Fibroblast of skin of right quadriceps (primary cell): ENCODE measurements at regions not wholly inside any gene's neighbourhood (a gene's known extent, or its start where the extent isn't known, plus 50 kb on each side); places are given as distances from the start of the nearest gene placed in this dataset.
"Not testable (repeated sequence)": the region's sequence is repeated elsewhere in the genome, so short reads cannot be mapped to it uniquely, and the experiment has no call there.

Experiments
- DNase-seq: peaks from one replicate; pipeline ENCODE4 v3.0.0-alpha.2; 2013

- DNase-seq: peak; percentile 71
Observed at GRCh38 chr6:113694278-113695077, 162.7 kb upstream of the MARCKS start.

- DNase-seq: peak; percentile 87
Observed at GRCh38 chr6:113695516-113695915, 161.6 kb upstream of the MARCKS start.

GRCh38 chr6:113696960-113697359 is 160.2 kb upstream of the MARCKS start:
- DNase-seq: no peak

GRCh38 chr6:113697632-113698410 is 159.3 kb upstream of the MARCKS start:
- DNase-seq: peak; percentile 92

GRCh38 chr6:113699239-113699638 is 157.9 kb upstream of the MARCKS start:
- DNase-seq: no peak

GRCh38 chr6:113701552-113702254 is 155.4 kb upstream of the MARCKS start:
- no peak for DNase-seq

- DNase-seq: no peak
Observed at GRCh38 chr6:113707194-113707593, 150.0 kb upstream of the MARCKS start.

- DNase-seq: no peak
Observed at GRCh38 chr6:113709936-113710509, 147.1 kb upstream of the MARCKS start.

- no peak for DNase-seq
Observed at GRCh38 chr6:113713665-113714064, 143.5 kb upstream of the MARCKS start.

- no peak for DNase-seq
Observed at GRCh38 chr6:113718588-113718987, 138.6 kb upstream of the MARCKS start.

GRCh38 chr6:113719064-113719463 is 138.1 kb upstream of the MARCKS start:
- DNase-seq: no peak

GRCh38 chr6:113719545-113719944 is 137.6 kb upstream of the MARCKS start:
- peak; percentile 48 for DNase-seq

- DNase-seq: no peak
Observed at GRCh38 chr6:113723182-113723581, 134.0 kb upstream of the MARCKS start.

GRCh38 chr6:113724927-113725326 is 132.2 kb upstream of the MARCKS start:
- DNase-seq: not testable (repeated sequence)

GRCh38 chr6:113731541-113731940 is 125.6 kb upstream of the MARCKS start:
- DNase-seq: no peak

GRCh38 chr6:113732384-113732966 is 124.7 kb upstream of the MARCKS start:
- peak; percentile 16 for DNase-seq

GRCh38 chr6:113733381-113733780 is 123.8 kb upstream of the MARCKS start:
- peak; percentile 51 for DNase-seq

- DNase-seq: peak; percentile 57
Observed at GRCh38 chr6:113734982-113735381, 122.2 kb upstream of the MARCKS start.

- DNase-seq: no peak
Observed at GRCh38 chr6:113735491-113735890, 121.7 kb upstream of the MARCKS start.

GRCh38 chr6:113736978-113737377 is 120.2 kb upstream of the MARCKS start:
- no peak for DNase-seq

GRCh38 chr6:113739041-113739655 is 118.0 kb upstream of the MARCKS start:
- DNase-seq: no peak

GRCh38 chr6:113741651-113742050 is 115.5 kb upstream of the MARCKS start:
- no peak for DNase-seq
